ENCODE measurements at regions not wholly inside any gene's neighbourhood (a gene's known extent, or its start where the extent isn't known, plus 50 kb on each side); places are given as distances from the start of the nearest gene placed in this dataset.

GRCh38 chr12:65616022-65616421 lies 208.3 kb upstream of the HMGA2 start:
- 88 to 95% methylated on average over 1 of the region's 1 CpG for WGBS, 2 donors
- no peak overlapping the region for H3K27ac ChIP-seq
- no peak for TF ChIP-seq POLR2A (IDR thresholded peaks at IDR 0.05)
- H3K9me3 ChIP-seq: no peaks in the 10 kb centered on the region
- peaks cover 0 to 9% of the 10 kb centered on the region in 2 donors for H3K27me3 ChIP-seq
- no peaks in the 10 kb centered on the region for H3K36me3 ChIP-seq
- no peak for DNase-seq (ENCODE audit: low spot score in 2 of 2)
- no peak overlapping the region for H3K4me3 ChIP-seq
- H3K4me1 ChIP-seq: no peaks in the 10 kb centered on the region

- Histone ChIP-seq H3K27ac (no peak overlapping the region), H3K36me3 (no peaks in the 10 kb centered on the region), H3K9me3 (no peaks in the 10 kb centered on the region), H3K4me3 (no peak overlapping the region), H3K4me1 (no peaks in the 10 kb centered on the region), H3K27me3 (no peaks in the 10 kb centered on the region)
- DNase-seq (ENCODE audit: low spot score in 2 of 2): no peak
- TF ChIP-seq CTCF (IDR thresholded peaks at IDR 0.05) (no peak), POLR2A (IDR thresholded peaks at IDR 0.05) (no peak), EP300 (IDR thresholded peaks at IDR 0.05) (no peak)
- 93 to 95% methylated on average over 2 of the region's 2 CpGs for WGBS, 2 donors
These were observed 205.7 kb upstream of the HMGA2 start for GRCh38 chr12:65618588-65618987.

GRCh38 chr12:65619018-65619417 lies 205.3 kb upstream of the HMGA2 start:
- H3K36me3 ChIP-seq: no peaks in the 10 kb centered on the region
- H3K9me3 ChIP-seq: no peaks in the 10 kb centered on the region
- no peak for DNase-seq (ENCODE audit: low spot score in 2 of 2)
- no peak overlapping the region for H3K27ac ChIP-seq
- no peak overlapping the region for H3K4me3 ChIP-seq
- TF ChIP-seq EP300 (IDR thresholded peaks at IDR 0.05): no peak
- TF ChIP-seq POLR2A (IDR thresholded peaks at IDR 0.05): no peak
- H3K27me3 ChIP-seq: no peaks in the 10 kb centered on the region
- no peaks in the 10 kb centered on the region for H3K4me1 ChIP-seq
- WGBS, 2 donors: 90 to 94% methylated on average over 4 of the region's 4 CpGs

- Histone ChIP-seq H3K4me3 (no peak overlapping the region), H3K27me3 (no peaks in the 10 kb centered on the region), H3K36me3 (no peaks in the 10 kb centered on the region), H3K27ac (no peak overlapping the region), H3K4me1 (no peaks in the 10 kb centered on the region), H3K9me3 (no peaks in the 10 kb centered on the region)
- WGBS, 2 donors: 64 to 82% methylated on average over 1 of the region's 1 CpG
- TF ChIP-seq CTCF (IDR thresholded peaks at IDR 0.05) (no peak), POLR2A (IDR thresholded peaks at IDR 0.05) (no peak), EP300 (IDR thresholded peaks at IDR 0.05) (no peak)
- no peak for DNase-seq (ENCODE audit: low spot score in 2 of 2)
These were observed 204.2 kb upstream of the HMGA2 start for GRCh38 chr12:65620046-65620445.

GRCh38 chr12:65622056-65622455 lies 202.2 kb upstream of the HMGA2 start:
- H3K9me3 ChIP-seq: no peaks in the 10 kb centered on the region
- H3K27ac ChIP-seq: no peak overlapping the region
- WGBS, 2 donors: 89 to 92% methylated on average over 6 of the region's 6 CpGs
- no peak overlapping the region for H3K4me3 ChIP-seq
- no peak for TF ChIP-seq CTCF (IDR thresholded peaks at IDR 0.05)
- no peak for TF ChIP-seq EP300 (IDR thresholded peaks at IDR 0.05)
- no peak for TF ChIP-seq POLR2A (IDR thresholded peaks at IDR 0.05)
- no peak for DNase-seq (ENCODE audit: low spot score in 2 of 2)
- no peaks in the 10 kb centered on the region for H3K27me3 ChIP-seq
- no peaks in the 10 kb centered on the region for H3K36me3 ChIP-seq
- no peaks in the 10 kb centered on the region for H3K4me1 ChIP-seq

- no peaks in the 10 kb centered on the region for H3K36me3 ChIP-seq
- no peak overlapping the region for H3K27ac ChIP-seq
- H3K4me1 ChIP-seq: no peaks in the 10 kb centered on the region
- no peak overlapping the region for H3K4me3 ChIP-seq
- H3K27me3 ChIP-seq: no peaks in the 10 kb centered on the region
- TF ChIP-seq POLR2A (IDR thresholded peaks at IDR 0.05): no peak
- DNase-seq (ENCODE audit: low spot score in 2 of 2): no peak
- WGBS, 2 donors: 80 to 86% methylated on average over 1 of the region's 1 CpG
- H3K9me3 ChIP-seq: no peaks in the 10 kb centered on the region
These were observed 200.8 kb upstream of the HMGA2 start for GRCh38 chr12:65623507-65623906.

- H3K9me3 ChIP-seq: no peaks in the 10 kb centered on the region
These were observed 199.7 kb upstream of the HMGA2 start for GRCh38 chr12:65624554-65625086.

More at GRCh38 chr12:65624554-65625086, 199.7 kb upstream of the HMGA2 start:
- TF ChIP-seq POLR2A (IDR thresholded peaks at IDR 0.05) (no peak), CTCF (IDR thresholded peaks at IDR 0.05) (no peak), EP300 (IDR thresholded peaks at IDR 0.05) (no peak)
- Histone ChIP-seq H3K4me1 (no peaks in the 10 kb centered on the region), H3K27ac (no peak overlapping the region), H3K4me3 (no peak overlapping the region), H3K36me3 (no peaks in the 10 kb centered on the region), H3K27me3 (no peaks in the 10 kb centered on the region)
- no peak for DNase-seq (ENCODE audit: low spot score in 2 of 2)
- WGBS, 2 donors: 74 to 86% methylated on average over 4 of the region's 4 CpGs
